HG03175 (cell line): ENCODE measurements at regions not wholly inside any gene's neighbourhood (a gene's known extent, or its start where the extent isn't known, plus 50 kb on each side); places are given as distances from the start of the nearest gene placed in this dataset.
"Not testable (repeated sequence)": the region's sequence is repeated elsewhere in the genome, so short reads cannot be mapped to it uniquely, and the experiment has no call there.

ENCODE experiments used
- ATAC-seq: cut with Tn5 transposase; IDR thresholded peaks from one replicate; pipeline ENCODE4 v1.9.1; 2021; ENCODE audit warnings: mild to moderate bottlenecking, moderate library complexity; ENCODE audit not compliant: unreplicated experiment

- no peak for ATAC-seq
These were observed 133.4 kb downstream of the CEBPB start for GRCh38 chr20:50323777-50324775.

- ATAC-seq: no peak
These were observed 134.6 kb downstream of the CEBPB start for GRCh38 chr20:50325215-50325614.

GRCh38 chr20:50325651-50326050, 135.0 kb downstream of the CEBPB start:
- no peak for ATAC-seq

GRCh38 chr20:50327666-50328065, 137.0 kb downstream of the CEBPB start:
- no peak for ATAC-seq

GRCh38 chr20:50328222-50328979, 137.8 kb downstream of the CEBPB start:
- ATAC-seq: no peak

GRCh38 chr20:50328996-50329898, 138.6 kb downstream of the CEBPB start:
- no peak for ATAC-seq

GRCh38 chr20:50329981-50330503, 139.4 kb downstream of the CEBPB start:
- ATAC-seq: no peak

GRCh38 chr20:50330504-50331313, 140.1 kb downstream of the CEBPB start:
- ATAC-seq: no peak

- no peak for ATAC-seq
These were observed 141.1 kb downstream of the CEBPB start for GRCh38 chr20:50331469-50332363.

GRCh38 chr20:50332491-50332980, 141.9 kb downstream of the CEBPB start:
- ATAC-seq: no peak

- no peak for ATAC-seq
These were observed 142.6 kb downstream of the CEBPB start for GRCh38 chr20:50333131-50333670.

GRCh38 chr20:50333812-50334211, 143.2 kb downstream of the CEBPB start:
- no peak for ATAC-seq

GRCh38 chr20:50334512-50334911, 143.9 kb downstream of the CEBPB start:
- not testable (repeated sequence) for ATAC-seq

GRCh38 chr20:50335105-50335504, 144.5 kb downstream of the CEBPB start:
- no peak for ATAC-seq

GRCh38 chr20:50335866-50336265, 145.2 kb downstream of the CEBPB start:
- ATAC-seq: no peak

GRCh38 chr20:50336661-50337060, 146.0 kb downstream of the CEBPB start:
- no peak for ATAC-seq

- ATAC-seq: no peak
These were observed 147.2 kb downstream of the CEBPB start for GRCh38 chr20:50337521-50338466.
